NB4 (cell line): ENCODE measurements at regions not wholly inside any gene's neighbourhood (a gene's known extent, or its start where the extent isn't known, plus 50 kb on each side); places are given as distances from the start of the nearest gene placed in this dataset.

ENCODE experiments used
- CTCF ChIP-seq: IDR thresholded peaks from one replicate; pipeline ENCODE4 v1.5.1; 2012; ENCODE audit warnings: low read depth, low read length
- MYC ChIP-seq: IDR thresholded peaks from 2 replicates; pipeline ENCODE4 v1.6.1; 2011; ENCODE audit warnings: low read depth, low read length
- POLR2A ChIP-seq: IDR thresholded peaks from 2 replicates; pipeline ENCODE4 v1.6.1; 2011; ENCODE audit warnings: mild to moderate bottlenecking; ENCODE audit not compliant: insufficient read length; ENCODE audit errors: extremely low read depth

GRCh38 chr10:129361676-129362376 is 105.2 kb upstream of the MGMT start:
- no peak for TF ChIP-seq CTCF
- no peak for TF ChIP-seq POLR2A
- no peak for TF ChIP-seq MYC
